ENCODE measurements at regions not wholly inside any gene's neighbourhood (a gene's known extent, or its start where the extent isn't known, plus 50 kb on each side); places are given as distances from the start of the nearest gene placed in this dataset.

GRCh38 chr4:65152205-65152604 lies 518.1 kb downstream of the EPHA5 start:
- TF ChIP-seq CTCF (IDR thresholded peaks at IDR 0.05; ENCODE audit: control insufficient read depth, extremely low read depth, insufficient read depth) = no peak
- DNase-seq (ENCODE audit: low read depth) = no peak
- no peak overlapping the region for H3K4me3 ChIP-seq (ENCODE audit: low read depth, low read length)

GRCh38 chr4:65139998-65140397 lies 530.3 kb downstream of the EPHA5 start:
- no peak overlapping the region for H3K4me3 ChIP-seq (ENCODE audit: low read depth, low read length)
- TF ChIP-seq CTCF (IDR thresholded peaks at IDR 0.05; ENCODE audit: control insufficient read depth, extremely low read depth, insufficient read depth) = no peak
- DNase-seq (ENCODE audit: low read depth) = no peak

DNA sequence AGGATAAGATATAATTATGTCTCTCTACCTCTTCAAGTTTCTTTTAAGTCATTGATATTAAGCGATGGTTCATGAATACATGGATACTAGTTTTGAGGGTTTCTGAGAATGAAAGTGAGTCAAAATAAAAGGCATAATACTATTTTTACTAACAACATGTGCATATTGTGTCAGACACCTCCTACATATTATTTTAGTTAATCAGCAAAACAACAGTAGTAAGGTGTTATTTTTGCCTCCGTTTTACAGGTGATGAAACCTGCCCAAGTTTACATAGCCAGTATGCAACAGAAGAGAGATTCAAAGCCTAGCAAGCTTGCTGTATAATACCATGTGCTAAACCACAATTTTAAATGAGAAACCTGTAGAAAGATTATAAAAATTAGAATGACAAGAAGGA lies 544.1 kb downstream of the EPHA5 start:
- no peak for DNase-seq (ENCODE audit: low read depth)
- no peak overlapping the region for H3K4me3 ChIP-seq (ENCODE audit: low read depth, low read length)
- no peak for TF ChIP-seq CTCF (IDR thresholded peaks at IDR 0.05; ENCODE audit: control insufficient read depth, extremely low read depth, insufficient read depth)

DNA sequence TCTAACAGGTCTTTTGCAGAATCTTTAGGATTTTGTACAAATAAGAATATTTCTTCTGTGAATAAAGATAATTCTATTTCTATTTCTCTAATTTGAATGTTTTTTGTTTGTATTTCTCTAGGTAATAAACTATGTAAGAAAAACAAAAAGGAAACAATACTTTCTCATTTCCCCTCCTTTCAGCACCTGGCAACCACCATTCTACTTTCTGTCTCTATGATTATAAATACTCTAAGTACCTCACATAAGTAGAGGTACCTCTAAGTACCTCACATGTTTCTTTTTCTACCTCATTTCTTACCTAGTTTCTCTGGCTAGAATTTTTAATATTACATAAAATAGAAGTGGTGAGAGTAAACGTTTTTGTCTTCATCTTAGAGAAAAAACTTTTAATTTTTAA lies 550.0 kb downstream of the EPHA5 start:
- no peak for DNase-seq (ENCODE audit: low read depth)
- H3K4me3 ChIP-seq (ENCODE audit: low read depth, low read length) = no peak overlapping the region
- no peak for TF ChIP-seq CTCF (IDR thresholded peaks at IDR 0.05; ENCODE audit: control insufficient read depth, extremely low read depth, insufficient read depth)

DNA sequence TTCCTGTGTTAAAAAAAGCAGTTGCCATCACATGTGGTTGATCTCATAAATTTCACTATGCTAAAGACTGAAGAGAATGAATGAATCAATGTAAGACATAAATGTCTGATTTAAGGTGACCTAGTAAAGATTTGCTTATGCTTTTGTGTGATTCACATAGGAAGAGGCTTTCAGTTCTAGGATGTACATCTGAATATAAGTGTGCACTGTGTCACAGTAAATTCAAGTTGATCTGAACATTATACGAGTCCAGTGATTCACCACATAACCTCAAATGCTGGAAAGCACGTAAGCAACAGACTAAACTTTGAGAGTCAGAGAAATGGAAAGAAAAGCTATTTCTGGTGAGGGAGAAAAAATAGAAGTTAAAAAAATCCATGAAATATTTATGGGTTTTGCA lies 567.9 kb downstream of the EPHA5 start:
- DNase-seq (ENCODE audit: low read depth) = no peak
- H3K4me3 ChIP-seq (ENCODE audit: low read depth, low read length) = no peak overlapping the region
- TF ChIP-seq CTCF (IDR thresholded peaks at IDR 0.05; ENCODE audit: control insufficient read depth, extremely low read depth, insufficient read depth) = no peak

GRCh38 chr4:65096630-65097029 lies 573.7 kb downstream of the EPHA5 start:
- no peak overlapping the region for H3K4me3 ChIP-seq (ENCODE audit: low read depth, low read length)
- TF ChIP-seq CTCF (IDR thresholded peaks at IDR 0.05; ENCODE audit: control insufficient read depth, extremely low read depth, insufficient read depth) = no peak
- no peak for DNase-seq (ENCODE audit: low read depth)

DNA sequence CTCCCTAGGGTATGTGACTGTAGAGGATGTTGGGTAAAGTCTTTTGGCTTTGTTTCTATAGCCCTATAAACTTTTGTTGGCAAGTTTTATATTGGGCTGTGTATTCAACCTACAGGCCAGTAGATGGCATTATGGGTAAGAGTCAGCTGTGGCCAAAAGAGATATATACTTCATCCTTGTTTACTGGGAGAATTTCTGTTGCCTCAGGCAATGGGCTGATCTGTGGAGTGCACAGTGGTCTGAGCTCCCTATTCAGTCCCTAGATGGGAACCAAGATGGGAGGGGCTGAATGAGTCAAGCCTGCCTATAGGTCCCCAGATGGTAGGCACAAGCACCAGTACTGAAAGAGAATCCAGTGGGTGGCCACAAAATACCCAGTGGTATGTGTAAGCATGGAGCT lies 580.6 kb downstream of the EPHA5 start:
- peak; percentile 26 for DNase-seq (ENCODE audit: low read depth)
- H3K4me3 ChIP-seq (ENCODE audit: low read depth, low read length) = no peak overlapping the region
- peak; percentile 49 for TF ChIP-seq CTCF (IDR thresholded peaks at IDR 0.05; ENCODE audit: control insufficient read depth, extremely low read depth, insufficient read depth)

Measured in LNCaP clone FGC (cell line).